ENCODE measurements at regions not wholly inside any gene's neighbourhood (a gene's known extent, or its start where the extent isn't known, plus 50 kb on each side); places are given as distances from the start of the nearest gene placed in this dataset.

DNA sequence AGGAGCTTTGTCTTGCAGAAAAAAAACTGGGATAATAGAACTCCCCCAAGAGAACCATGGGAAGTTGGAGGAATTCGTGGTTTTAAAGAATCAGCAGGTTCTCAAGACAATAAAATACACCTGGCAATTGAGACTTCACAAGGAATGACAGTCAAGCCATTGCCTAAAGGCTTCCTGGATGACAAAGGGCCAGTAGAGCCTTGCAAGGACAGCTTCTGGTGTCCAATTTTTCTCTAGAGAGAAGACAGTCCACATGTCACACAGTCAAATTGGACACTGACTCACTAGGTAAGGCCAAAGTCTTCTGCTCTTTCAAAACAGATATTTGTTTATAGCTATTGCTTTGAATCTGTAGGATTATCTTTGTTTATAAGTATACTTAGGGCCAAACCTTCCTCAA is 80.3 kb upstream of the BMP5 start:
- Histone ChIP-seq H3K27ac (ENCODE audit: low read depth, low read length) (no peak overlapping the region), H3K14ac (ENCODE audit: insufficient read length) (no peak overlapping the region), H3K4me2 (ENCODE audit: insufficient read depth in 1 of 2, low read depth in 2 of 2, low read length in 2 of 2) (no peak overlapping the region), H3K23ac (ENCODE audit: insufficient read length) (no peak overlapping the region), H2AK5ac (ENCODE audit: low read depth, low read length) (no peak overlapping the region), H3K9me3 (ENCODE audit: insufficient read depth in 2 of 2, low read depth in 1 of 2, low read length in 1 of 2) (peaks cover 3 to 7% of the 10 kb centered on the region in 2 experiments; a peak in 1 of 4 replicates), H2BK20ac (ENCODE audit: low read length) (no peak overlapping the region), H4K8ac (ENCODE audit: extremely low read depth, insufficient read depth, low read length) (no peak overlapping the region), H3K56ac (replicated peaks; ENCODE audit: insufficient read length, low read depth, low read length) (no peak overlapping the region), H4K20me1 (replicated peaks in 1 of 2; ENCODE audit: control insufficient read depth in 1 of 2, insufficient read depth in 2 of 2, low read length in 2 of 2) (no peaks in the 10 kb centered on the region), H3K18ac (ENCODE audit: extremely low read depth, low read length) (no peak overlapping the region), H3K4me3 (ENCODE audit: extremely low read depth in 1 of 4, insufficient read depth in 2 of 4, low read depth in 3 of 4, low read length in 4 of 4) (no peak overlapping the region), H3K23me2 (ENCODE audit: low read depth, low read length) (no peaks in the 10 kb centered on the region), H3K36me3 (ENCODE audit: control insufficient read depth in 2 of 4, insufficient read depth in 4 of 4, low read length in 3 of 4) (no peaks in the 10 kb centered on the region), H3K9ac (replicated peaks in 1 of 4; ENCODE audit: extremely low read depth in 1 of 4, low read depth in 3 of 4, low read length in 3 of 4) (no peak overlapping the region), H3K4ac (replicated peaks; ENCODE audit: insufficient read length, low read depth, low read length) (no peak overlapping the region), H2BK12ac (ENCODE audit: low read depth, low read length) (no peak overlapping the region), H4K91ac (replicated peaks; ENCODE audit: insufficient read length, low read length) (no peak overlapping the region), H3K79me1 (ENCODE audit: low read depth, low read length) (no peaks in the 10 kb centered on the region), H2BK15ac (ENCODE audit: low read length) (no peak overlapping the region), H2BK120ac (replicated peaks; ENCODE audit: low read depth, low read length) (no peak overlapping the region), H4K5ac (ENCODE audit: insufficient read length, low read depth, low read length) (no peak overlapping the region), H3K27me3 (replicated peaks in 1 of 4; ENCODE audit: control insufficient read depth in 3 of 4, extremely low read depth in 1 of 4, insufficient read depth in 3 of 4, low read length in 3 of 4) (no peaks in the 10 kb centered on the region), H3K79me2 (ENCODE audit: control insufficient read depth in 1 of 2, insufficient read depth in 2 of 2, low read length in 2 of 2) (no peaks in the 10 kb centered on the region), H3K4me1 (replicated peaks in 1 of 4; ENCODE audit: control insufficient read depth in 3 of 4, insufficient read depth in 4 of 4, low read length in 3 of 4) (no peaks in the 10 kb centered on the region), H2BK5ac (ENCODE audit: low read depth, low read length) (no peak overlapping the region), H2AFZ (ENCODE audit: low read length) (no peak overlapping the region; the same call in 1 of the 2 replicates)
- ChIA-PET CTCF (ENCODE audit: partially characterized antibody) (interaction anchor here (0.6 to 2.7 kb wide), 5 partner anchors 8 to 1238 kb away, joined by 3 to 16 read pairs (median 3); no protein-coding TSS in a partner anchor), POLR2A (ENCODE audit: partially characterized antibody) (no interaction called here)
- 70% methylated on average over 1 of the region's 1 CpG; no CpG with 5 or more reads in 1 of the 2 experiments for WGBS, 2 experiments (ENCODE audit: extremely low coverage in 1 of 2, insufficient coverage in 1 of 2, insufficient read length in 1 of 2, insufficient replicate concordance in 2 of 2, low coverage in 1 of 2, low lambda C conversion rate in 2 of 2, missing lambda C conversion rate in 1 of 2)
- FAIRE-seq (no peak), DNase-seq (ENCODE audit: low read depth in 1 of 2, low spot score in 2 of 2) (no peak)
- TF ChIP-seq EZH2 (IDR thresholded peaks at IDR 0.05; ENCODE audit: low read depth, low read length, severe bottlenecking) = no peak
